NCI-H526 treated with DMSO at 0.1 percent for 48 hours (cell line): ENCODE measurements at regions not wholly inside any gene's neighbourhood (a gene's known extent, or its start where the extent isn't known, plus 50 kb on each side); places are given as distances from the start of the nearest gene placed in this dataset.

Source experiments
- DNase-seq: peaks from one replicate; lab custom pipeline; 2025; lab: John Stamatoyannopoulos, UW

- no peak for DNase-seq
Measured at GRCh38 chr13:30359991-30360390, 52.6 kb upstream of the KATNAL1 start.

- DNase-seq: no peak
Measured at GRCh38 chr13:30360586-30360985, 53.2 kb upstream of the KATNAL1 start.

- DNase-seq: no peak
Measured at GRCh38 chr13:30362005-30362788, 54.8 kb upstream of the KATNAL1 start.

GRCh38 chr13:30362869-30363268, 55.5 kb upstream of the KATNAL1 start:
- no peak for DNase-seq

- DNase-seq: no peak
Measured at GRCh38 chr13:30363725-30364124, 56.4 kb upstream of the KATNAL1 start.

GRCh38 chr13:30364133-30364532, 56.8 kb upstream of the KATNAL1 start:
- DNase-seq: no peak

- DNase-seq: no peak
Measured at GRCh38 chr13:30364876-30365275, 57.4 kb upstream of the UBE2L5 start.

GRCh38 chr13:30366088-30366487, 56.2 kb upstream of the UBE2L5 start:
- no peak for DNase-seq

GRCh38 chr13:30367296-30367695, 55.0 kb upstream of the UBE2L5 start:
- no peak for DNase-seq

GRCh38 chr13:30370146-30370545, 52.1 kb upstream of the UBE2L5 start:
- no peak for DNase-seq

GRCh38 chr13:30370916-30371521, 51.3 kb upstream of the UBE2L5 start:
- no peak for DNase-seq

GRCh38 chr13:30371649-30372265, 50.5 kb upstream of the UBE2L5 start:
- DNase-seq: peak; percentile 74
